Lower leg skin (tissue), 3 donors: ENCODE measurements at regions not wholly inside any gene's neighbourhood (a gene's known extent, or its start where the extent isn't known, plus 50 kb on each side); places are given as distances from the start of the nearest gene placed in this dataset.

Experiments
- CTCF ChIP-seq, 3 donors: fragments of 450-650 bp; IDR thresholded peaks; one replicate each; pipeline ENCODE4 v1.5.1; 2016; ENCODE audit warnings: antibody characterized with exemption in 3 of 3, mild to moderate bottlenecking in 3 of 3, moderate library complexity in 2 of 3
- POLR2A ChIP-seq, 2 donors: fragments of 450-650 bp; IDR thresholded peaks; one replicate each; pipeline ENCODE4 v1.6.1; 2016 to 2017; ENCODE audit warnings: antibody characterized with exemption in 2 of 2, mild to moderate bottlenecking in 1 of 2, moderate library complexity in 1 of 2

GRCh38 chr6:10140824-10141223 is 274.1 kb downstream of the TFAP2A start:
- TF ChIP-seq CTCF (IDR thresholded peaks at IDR 0.05) (no peak), POLR2A (IDR thresholded peaks at IDR 0.05) (no peak)
